NCI-H345 treated with DMSO at 0.1 percent for 48 hours (cell line): ENCODE measurements at regions not wholly inside any gene's neighbourhood (a gene's known extent, or its start where the extent isn't known, plus 50 kb on each side); places are given as distances from the start of the nearest gene placed in this dataset.

Source experiments
- DNase-seq: peaks from one replicate; lab custom pipeline; 2025; ENCODE audit not compliant: unreplicated experiment; lab: John Stamatoyannopoulos, UW

DNA sequence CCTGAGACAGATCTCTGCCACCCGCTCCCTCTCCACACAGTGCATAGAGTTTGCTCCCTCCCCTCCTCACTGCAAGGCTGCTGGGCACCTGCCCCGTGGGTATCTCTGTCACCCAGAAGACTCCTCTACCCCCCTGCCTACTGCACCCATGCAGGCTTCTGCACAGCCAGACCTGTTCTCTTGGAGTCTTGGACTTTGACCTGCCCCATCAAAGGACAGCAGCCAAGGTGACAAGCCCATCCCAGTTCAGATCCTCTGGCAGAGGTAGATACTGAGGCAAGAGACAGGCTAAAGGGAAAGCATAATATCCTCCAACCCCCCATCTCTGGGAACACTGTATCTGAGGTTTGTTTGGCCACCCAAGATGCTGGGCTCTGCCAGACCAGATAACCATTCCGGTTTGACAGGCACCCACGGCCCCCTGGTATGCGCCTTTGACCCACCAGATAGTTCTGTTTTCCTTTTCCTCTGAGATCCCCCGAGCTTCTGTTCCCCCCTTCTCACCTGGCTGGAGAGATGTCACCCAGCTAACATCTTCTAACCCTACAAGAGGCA lies 239.6 kb downstream of the SOX9 start:
- no peak for DNase-seq

DNA sequence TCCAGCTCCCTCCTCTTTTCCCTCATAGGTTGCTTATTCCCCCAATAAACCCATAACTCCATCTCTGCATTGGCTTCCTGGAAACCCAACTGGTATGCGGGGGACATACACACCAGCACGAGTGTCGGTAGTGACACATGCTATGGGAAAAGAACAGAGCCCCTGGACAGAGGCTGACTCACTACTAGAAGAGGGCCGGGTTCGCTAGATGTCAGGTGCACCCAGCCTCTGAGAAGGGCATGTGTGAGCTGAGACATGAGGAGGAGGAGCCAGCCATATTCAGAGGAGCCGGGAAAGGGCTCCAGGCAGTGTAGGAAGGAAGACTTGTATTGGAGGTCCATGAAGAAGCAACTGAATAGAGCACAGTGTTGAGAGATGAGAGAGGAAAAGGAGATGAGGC lies 241.1 kb downstream of the SOX9 start:
- DNase-seq: no peak

DNA sequence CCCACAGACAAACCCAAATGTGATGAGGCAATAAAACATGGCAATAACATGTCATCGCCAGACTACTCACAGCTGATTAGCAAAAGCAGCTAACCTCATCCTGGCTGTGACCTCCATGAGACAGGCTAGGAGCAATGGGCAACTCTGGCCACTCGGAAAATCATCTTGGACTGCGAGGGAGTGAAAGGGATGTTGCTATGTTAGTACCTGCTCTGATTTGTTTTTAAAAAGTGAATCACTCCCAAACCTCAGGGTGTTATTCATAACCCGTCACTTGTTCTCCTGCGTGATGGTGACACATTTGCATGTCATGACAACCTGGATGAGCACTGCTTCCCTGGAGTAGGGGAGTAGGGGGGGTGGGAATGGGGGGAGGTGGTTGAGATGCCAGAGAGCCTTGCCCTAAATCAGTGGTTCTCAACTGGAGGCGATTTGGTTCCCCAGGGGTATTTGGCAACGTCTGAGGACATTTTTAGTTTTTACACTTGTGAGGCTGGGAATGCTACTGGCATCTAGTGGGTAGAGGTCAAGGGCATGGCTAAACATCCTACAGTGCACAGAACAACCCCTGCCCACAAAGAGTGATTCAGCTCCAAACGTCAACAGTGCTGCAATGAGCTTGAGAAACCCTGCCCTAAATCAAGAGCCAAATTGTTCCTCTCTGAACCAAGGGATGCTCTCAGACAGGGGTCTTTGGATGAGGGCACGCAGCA lies 241.7 kb downstream of the SOX9 start:
- no peak for DNase-seq

DNA sequence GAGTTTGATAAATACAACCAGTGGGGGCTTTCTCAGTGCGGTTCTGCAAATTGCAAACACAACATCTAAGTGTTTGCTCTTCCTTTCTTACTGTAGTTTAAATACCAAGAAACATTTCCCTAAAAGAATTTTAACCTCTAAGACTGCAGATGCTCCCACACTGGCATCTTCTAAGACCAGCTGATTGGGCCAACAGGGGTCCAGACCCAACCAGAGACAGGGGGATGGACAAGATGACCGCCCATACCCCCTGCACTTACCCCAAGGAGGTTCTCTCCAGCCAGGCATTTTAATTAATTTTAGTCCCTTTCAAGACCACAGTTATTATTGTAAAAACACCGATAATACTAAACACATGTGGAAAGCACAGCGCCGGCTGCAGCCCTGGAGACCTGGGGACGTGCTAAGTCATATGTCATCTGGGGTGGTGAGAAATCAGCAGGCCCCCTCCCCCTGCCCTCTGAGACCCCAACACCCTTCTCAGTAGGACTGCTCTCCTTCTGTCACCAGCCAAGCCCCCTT lies 242.3 kb downstream of the SOX9 start:
- DNase-seq: no peak

DNA sequence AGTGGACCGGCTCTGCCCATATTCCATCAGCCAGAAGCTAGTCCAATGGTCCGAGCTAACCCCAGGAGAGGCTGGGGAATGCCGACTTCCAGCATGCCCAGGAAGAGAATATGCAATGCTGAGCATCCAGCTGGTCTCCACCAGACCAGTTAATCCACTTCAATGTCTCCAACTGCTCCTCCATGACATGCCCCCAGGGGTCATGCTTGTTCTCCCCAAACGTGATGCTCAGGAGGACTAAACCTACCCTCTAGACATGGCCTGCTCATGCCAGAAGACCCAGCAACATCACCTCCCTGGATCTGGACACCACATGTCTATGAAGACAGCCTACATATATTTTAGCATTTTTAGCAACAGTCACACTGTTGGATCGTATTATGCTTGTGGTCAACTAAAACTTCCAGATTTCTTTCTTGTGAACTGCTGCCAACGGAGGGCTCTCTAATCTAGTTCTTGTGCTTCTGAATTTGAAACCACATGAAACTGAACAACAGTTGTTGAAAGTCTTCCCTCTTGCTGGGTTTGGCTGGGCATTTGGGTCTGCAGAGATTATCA lies 245.1 kb downstream of the SOX9 start:
- DNase-seq: no peak

DNA sequence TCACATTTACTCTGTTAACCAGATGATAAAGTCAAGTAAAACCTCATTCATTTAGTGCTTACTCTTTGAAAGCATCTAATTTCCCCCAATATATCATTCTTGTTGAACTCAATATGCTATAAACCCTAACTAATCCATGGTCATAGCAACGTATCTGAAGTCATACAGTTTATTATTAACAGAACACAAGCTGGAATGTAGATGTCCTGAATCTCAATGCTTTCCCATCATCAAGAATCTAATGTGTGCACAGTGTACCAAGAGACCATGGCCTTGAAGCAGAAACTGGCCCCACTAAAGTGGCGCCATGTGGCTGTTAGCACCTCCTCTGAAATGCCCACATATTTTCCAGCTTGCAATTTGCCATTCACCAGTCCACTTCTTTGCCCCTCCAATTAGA lies 245.8 kb downstream of the SOX9 start:
- no peak for DNase-seq

DNA sequence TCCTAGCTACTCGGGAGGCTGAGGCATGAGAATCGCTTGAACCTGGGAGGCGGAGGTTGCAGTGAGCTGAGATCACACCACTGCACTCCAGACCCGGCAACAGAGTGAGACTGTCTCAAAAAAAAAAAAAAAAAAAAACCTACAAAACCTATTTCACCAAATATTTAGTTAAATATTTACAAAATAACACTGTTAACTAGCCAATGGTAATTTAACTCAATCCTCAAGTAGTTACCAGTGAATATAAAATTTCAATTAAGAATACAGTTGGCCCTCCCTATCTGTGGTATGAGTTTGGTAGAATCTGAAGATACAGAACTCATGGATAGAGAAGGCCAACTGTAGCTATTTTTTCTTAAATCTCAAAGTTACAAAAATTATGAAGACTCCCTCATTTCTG lies 247.4 kb downstream of the SOX9 start:
- DNase-seq: no peak

DNA sequence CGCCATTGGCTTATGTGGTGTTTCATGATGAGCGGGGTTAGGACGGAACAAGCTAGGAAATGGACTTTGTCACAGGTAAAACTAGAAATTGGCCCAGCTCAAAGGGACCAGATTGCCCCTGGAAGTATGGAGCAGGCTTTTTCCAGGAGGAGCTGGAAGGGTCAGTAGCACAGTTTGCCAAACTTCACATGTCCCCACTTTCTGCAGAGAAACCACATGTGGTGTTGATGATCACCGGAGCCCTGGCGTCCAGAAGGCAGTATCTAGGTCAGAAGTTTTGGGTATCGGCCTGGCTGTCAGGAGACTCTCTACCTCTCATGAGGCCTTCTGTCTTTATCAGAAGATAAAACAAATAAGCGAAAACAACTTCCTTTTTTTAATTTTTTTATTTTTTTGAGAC lies 248.5 kb downstream of the SOX9 start:
- no peak for DNase-seq

DNA sequence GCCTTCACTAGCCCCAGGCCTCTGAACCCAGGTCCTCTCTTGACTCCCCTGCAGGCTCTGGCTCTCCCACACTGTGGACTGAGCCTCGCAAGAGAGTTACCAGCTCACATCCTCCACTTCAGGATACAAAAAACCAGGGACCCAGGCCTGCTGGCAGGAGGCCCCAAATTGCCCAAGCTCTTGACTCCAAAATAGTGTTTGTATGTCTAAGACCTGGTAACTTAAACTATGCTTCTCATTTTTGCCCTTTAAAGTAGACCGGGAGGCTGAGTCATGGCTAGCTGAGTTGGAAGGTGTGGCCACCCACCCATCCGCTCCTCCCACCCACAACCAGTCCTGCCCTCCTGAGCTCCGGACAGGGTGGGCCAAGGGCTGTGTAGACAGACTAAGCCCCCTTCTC lies 250.0 kb downstream of the SOX9 start:
- no peak for DNase-seq

DNA sequence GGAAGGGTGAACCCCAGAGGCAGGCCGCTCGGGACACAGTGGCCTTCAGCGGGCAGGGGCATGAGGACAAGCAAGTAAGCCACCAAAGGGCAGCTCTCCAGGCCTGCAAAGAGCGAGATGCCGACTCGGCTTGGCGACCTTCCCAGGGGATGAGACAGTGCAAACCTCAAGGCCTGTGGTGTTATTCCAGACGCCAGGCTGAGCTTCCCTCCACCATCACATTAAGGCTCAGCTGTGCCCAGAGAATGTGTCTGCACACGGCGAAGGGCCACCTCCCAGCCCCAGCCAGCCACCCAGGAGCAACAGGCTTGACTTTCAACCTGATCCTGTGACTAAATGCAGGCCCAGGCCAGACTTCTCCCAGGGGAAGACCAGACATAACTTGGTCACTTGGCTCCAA lies 251.4 kb downstream of the SOX9 start:
- DNase-seq: no peak

DNA sequence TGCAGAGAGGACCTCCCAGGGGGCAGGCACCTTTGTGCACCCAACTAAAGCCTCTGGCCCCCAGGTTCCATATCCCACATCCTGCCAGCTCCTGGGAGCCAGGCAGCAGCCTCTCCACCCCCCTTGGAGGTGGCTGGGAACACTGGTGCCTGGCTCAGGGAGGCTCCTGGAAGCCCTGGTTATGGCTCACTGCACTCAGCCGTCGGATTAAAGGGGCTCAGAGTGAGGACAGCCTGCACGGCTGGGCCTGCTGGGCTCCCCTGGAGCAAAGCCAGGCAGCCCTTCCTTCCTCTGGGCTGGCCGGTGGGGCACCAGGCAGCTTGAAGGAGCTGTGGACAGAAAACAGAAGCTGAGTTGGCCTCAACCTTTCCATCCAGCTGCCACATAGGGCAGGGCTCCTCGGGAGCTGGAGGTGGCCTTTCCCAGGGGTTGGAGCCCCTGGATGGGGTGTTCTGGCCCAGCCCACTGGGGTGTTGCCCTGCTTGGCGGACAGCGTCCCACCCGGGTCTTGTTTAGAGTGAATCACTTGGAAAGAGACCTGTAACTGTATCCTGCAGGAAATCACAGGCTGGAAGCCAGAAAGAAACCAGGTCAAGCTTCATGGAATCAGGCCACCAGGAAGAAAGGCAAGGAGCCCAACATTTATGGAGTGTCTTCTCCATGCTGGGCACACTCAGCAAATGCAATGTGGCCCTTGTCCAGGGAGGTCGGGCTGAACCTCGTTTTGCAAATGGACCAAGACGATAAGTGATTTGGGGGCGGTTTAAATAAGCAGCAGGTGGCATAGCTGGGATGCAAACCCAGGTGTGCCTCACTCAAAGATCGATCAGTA lies 253.3 kb downstream of the SOX9 start:
- no peak for DNase-seq

DNA sequence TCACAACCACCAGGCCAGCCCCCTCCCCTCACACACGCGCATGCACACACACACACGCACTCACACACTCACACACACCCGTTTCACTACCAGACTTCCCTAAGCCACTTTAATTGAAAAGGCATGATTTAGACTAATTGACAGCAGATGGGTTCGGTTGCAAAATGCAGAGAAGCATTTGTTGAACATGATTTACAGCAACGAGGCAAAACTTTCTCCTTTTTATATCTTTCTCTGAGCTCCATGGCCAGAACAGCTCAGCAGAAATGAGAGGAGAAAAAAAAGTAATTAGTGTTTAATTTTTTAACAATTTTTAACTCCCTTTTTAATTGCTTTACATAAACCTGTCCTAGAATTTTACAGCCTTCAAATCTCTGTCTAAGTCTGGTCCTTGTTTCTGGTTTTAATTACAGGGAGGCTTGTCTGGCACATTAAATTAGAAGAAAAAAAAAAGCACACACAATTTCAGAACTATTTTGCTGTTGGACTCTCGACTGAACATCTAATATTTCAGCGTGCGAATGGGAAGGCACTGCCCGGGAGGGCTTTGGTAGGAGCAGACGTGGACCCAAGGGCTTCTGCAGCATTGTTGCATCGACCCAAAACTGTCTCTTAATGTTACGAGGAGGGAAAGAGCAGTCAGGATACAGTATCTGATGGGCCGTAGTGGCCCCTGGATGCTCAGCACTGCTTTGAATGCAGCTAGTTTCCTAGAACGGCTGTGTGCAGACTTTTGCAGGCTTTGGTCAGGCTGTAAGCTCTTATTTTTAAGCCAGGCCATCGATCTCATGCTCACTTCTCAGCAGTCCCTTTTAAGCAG lies 255.9 kb downstream of the SOX9 start:
- DNase-seq: no peak

DNA sequence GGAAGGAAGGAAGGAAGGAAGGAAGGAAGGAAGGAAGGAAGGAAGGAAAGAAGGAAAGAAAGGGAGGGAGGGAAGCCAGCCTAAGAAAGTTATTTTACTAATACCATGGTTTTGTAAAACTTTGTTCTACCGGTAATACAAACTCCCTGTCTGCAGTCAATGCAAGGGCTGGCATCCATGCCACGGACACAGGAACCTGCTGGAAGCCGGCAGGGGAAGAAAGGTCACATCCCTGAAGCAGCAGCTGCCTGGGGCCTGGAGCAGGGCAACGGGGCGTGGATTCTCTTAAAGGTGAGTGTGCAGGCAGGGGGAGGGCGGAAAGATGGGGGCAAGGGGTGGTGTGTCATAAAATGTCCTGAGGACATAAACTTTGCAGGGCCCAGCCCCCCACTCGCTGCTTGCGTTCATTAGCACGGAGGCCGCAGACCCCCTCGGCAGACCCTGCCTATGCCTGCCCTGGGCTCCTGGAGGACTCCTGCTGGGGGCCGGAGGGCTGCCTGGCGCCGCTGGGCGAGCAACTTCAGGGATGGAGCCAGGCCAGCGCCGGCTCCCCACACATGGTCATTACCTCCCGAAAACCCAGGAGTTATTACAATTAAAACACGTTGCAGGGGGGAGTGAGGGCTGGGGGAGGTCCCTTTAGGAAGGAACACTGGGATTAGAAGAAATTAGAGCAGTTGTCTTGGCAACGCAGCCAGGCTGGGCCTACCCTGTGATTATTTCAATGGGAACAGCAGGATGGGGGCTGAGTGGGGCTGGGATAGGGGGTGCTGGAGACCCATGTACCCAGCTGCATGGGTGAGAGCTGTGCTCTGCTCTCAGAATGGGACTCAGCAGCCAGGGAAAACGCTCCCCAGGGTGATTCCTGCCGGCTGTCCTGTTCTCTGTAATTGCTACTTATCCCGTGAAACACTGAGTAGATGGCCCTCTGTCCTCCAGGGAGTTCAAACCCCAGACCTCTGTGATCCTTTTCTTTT lies 257.9 kb downstream of the SOX9 start:
- DNase-seq: no peak

DNA sequence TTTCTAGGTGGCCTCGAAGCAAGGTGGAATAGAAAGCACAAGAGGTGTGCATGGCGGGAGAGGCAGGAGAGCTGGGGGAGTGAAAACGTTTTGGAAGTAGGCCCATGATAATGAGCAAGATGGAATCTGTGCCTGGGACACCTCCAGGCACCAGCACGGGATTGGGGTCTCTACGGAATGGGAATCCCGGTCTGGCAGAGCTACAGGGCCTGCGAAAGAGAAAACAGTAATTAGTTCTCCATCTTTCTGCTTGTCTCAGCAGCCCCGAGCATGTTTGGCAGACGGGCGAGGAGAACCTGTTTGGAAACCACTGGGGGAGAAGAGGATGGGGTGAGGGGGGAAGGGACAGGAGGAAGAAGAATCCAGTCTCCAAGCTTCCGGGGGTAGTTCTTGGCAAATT lies 258.7 kb downstream of the SOX9 start:
- no peak for DNase-seq

DNA sequence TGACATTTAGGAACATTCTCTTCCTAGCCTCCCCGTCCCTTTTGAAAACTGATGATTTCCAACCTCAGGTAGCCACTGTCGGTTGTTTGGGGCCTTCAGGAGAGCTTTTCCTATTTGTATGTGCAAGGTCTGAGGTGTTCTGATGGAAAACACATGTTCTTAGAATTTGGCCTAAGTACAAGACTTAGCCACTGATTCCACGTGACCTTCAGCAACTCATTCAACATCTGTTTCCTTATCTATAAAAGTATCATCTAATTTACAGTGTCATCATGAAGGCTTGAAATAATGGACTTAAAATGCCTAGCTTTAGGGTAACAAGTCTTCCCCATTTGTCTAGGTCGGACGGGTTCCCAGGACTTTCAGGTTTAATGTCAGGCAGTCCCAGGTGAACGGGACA lies 259.3 kb downstream of the SOX9 start:
- DNase-seq: no peak

DNA sequence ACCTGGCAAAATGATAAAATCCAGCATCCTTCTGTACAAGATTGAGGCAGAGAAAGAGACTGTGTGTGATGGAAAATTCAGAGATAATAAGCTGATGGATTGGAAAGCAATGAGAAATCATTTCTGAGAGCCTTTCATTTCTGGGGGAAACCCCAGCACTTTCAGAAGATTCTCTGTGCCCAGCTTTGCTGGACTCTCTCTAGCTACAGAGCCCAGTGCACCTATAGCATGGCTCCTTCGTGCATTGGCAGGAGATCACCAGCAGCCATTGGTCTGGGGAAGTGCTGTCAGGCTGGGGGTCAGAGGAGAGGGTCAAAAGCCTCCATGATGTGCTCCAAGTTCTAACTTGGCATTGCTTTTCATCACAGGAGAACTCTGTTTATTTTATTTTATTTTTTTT lies 259.9 kb downstream of the SOX9 start:
- DNase-seq: no peak

DNA sequence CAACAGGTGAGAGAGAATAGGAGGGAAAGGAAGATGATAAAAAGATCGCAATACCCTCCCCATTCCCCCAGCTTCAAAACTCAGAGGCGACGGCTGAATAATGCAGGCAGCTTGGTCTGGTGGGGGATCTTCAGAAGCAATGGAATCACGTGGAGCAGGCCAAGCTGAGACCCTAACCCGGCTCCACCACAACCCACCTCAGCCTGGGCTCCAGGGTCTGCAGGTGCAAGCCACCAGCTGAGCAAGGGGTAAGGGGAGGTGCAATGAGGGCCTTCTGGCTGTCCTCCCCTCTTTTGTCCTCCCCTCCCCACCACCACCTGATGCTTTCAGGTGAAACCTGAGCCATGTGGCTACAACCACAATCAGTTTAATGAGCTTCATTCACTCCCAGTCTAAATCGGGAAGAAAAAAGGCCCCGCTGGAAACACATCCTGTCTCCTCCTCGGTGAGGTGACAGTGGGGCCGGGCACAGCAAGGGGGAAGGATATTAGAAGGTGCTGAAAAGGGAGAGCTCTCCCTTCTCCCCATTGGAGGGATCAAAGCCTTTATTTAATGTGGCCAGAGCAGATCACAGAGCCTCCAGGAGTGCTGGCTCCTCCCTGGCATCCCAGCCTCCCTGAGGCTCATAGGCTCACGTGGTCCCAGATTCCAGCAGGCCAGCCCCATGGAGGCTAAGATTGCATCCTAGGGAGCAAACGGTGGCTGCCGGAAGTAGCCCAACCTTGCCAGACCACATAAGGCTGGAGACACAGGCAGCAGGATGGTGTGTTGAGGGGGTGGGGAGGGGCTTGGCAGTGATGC lies 261.0 kb downstream of the SOX9 start:
- DNase-seq: peak; percentile 11

DNA sequence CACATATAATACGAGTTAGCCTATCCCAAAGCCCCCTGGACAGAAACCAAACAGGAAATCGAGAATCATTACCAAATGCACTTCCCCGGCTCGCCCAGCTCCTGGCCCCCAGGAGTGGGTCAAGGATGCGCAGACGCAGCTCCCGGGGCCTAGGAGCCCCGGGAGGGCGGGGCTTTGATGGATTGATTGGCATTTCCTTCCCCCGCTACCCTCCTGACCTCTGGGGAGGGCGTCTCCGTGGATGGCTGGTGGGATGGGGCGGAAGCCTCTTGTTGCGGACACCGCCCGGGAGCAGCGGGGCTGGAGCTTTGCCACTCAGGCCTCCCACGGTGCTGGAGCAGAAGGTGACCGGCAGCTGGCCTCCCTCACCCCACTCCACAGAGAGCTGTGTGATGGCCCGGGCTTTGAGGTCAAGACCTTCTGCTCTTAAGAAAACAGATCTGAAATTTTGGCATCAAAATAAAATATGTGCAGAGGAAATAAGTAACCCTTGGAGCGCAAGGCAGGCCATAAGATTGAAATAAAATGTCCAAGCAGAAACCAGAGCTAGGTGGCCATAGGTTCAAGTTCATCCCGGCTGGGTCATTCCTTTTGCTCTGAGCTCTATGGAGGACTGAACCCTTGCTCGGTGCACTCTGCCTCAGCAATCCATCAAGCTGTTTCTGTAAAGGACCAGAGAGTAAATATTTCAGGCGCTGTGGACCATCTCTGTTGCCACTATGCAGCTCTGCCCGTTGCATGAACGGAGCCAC lies 262.3 kb downstream of the SOX9 start:
- no peak for DNase-seq
